Hematopoietic multipotent progenitor cell treated with erythropoietin and hydrocortisone succinate and interleukin-3 and kit ligand, for 4 days (in vitro differentiated cells): ENCODE measurements at regions not wholly inside any gene's neighbourhood (a gene's known extent, or its start where the extent isn't known, plus 50 kb on each side); places are given as distances from the start of the nearest gene placed in this dataset.

ENCODE experiments used
- DNase-seq: peaks from one replicate; pipeline ENCODE4 v3.0.0-alpha.2; 2015

- DNase-seq, result no peak
These were observed 506.8 kb upstream of the LRATD1 start for GRCh38 chr2:14125624-14126293.

- no peak for DNase-seq
These were observed 505.7 kb upstream of the LRATD1 start for GRCh38 chr2:14126846-14127245.

DNA sequence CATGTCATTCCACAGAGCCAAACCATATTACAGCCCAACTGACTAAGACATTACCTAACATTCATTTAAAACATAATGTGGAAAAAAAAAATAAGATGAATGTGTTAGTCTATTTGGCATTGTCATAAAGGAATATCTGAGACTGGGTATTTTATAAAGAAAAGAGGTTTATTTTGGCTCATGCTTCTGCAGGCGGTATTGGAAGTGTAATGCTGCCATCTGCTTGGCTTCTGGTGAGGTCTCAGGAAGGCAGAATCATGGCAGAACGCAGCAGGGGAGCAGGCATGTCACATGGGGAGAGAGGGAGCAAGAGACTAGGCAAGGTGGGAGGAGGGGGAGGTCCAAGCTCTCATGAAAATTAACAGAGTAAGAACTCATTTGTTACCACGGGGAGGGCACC is 504.8 kb upstream of the LRATD1 start:
- DNase-seq, result no peak

DNA sequence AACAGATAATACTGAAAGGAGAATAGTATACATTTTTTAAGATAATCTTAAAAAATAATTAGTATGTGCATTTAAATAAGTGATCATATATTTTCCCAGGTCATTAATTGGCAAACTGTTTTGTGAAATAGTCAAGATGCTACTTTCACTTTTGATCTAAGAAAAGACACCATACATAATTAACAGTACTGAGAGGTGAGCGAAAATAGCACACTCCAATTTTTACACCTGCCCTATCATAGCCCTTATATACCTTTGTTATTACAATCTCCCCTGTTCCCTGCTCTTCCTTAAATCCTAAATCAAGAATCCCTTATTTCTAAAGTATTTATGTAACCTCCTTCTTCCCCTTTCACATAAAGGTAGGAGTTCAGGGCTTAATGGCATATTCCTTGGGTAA is 500.1 kb upstream of the LRATD1 start:
- no peak for DNase-seq

- DNase-seq, result no peak
These were observed 497.7 kb upstream of the LRATD1 start for GRCh38 chr2:14134771-14135170.

GRCh38 chr2:14136030-14136429 is 496.5 kb upstream of the LRATD1 start:
- no peak for DNase-seq

DNA sequence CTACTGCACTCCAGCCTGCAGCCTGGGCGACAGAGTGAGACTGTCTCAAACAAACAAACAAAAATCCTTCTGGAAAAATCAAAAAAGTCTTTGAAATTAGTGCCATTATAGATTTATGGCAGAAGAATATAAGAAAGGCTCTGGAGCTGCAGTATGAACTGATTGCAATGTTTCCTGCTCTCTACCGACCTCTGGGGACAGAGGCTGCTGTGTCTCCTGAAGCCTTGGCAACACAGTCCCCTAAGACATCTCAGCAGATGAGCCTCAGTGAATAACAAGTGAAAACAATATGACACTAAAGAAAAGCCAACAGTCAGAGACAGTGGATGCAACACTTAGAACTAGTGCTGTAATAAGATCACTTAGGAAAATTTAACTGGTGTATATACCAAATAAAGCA is 494.9 kb upstream of the LRATD1 start:
- DNase-seq, result no peak

DNA sequence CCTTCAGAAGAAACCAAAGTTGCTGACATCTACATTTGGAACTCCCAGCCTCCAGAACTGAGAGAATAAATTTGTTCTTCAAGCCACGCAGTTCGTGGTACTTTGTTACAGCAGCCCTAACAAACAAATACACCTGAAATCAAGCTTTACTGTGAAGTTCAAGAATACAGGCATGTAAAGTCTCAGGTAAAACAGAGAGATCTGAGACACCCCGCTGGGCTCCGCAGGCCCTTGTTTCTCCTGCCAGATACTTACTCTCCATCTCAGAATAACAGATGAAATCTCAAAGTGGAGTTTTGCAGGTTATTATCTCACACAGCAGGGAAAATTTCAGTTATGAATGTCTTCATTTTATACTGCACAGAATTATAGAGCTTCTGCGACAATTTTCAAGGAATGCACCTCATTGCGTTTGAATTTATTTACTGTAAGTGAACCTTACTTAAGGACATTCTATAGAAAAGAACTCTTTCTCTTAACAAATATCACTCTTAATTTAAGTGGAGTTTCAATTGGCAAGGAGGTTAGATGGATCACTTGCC is 492.4 kb upstream of the LRATD1 start:
- no peak for DNase-seq

DNA sequence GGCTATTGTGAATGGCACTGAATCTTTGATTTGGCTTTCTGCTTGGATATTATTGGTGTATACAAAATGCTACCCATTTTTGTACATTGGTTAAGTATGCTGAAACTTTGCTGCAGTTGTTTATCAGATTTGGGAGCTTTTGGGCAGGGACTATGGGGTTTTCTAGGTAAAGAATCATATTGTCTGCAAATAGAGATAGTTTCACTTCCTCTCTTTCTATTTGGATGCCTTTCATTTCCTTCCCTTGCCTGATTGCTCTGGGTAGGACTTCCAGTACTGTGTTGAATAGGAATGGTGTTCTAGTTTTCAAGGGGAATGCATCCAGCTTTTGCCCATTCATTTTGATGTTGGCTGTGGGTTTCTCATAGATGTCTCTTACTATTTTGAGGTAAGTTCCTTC is 489.1 kb upstream of the LRATD1 start:
- DNase-seq, result no peak

DNA sequence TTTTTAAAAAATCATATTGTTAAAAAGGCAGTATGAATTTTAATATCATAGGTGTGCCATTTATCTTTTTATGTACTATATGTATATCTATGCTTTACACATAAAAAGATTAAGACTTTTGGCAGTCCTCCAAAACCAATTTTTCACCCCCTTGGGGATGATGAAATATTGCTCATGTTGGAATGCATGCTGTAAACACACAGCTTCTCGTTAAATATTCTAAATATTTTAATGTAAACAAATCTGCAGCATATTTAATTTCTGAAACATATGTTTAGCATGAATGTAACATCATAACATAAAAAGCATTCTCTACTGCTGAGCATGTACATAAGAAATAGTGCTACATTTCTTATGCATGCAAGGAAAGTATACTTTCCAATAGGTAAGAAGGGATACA is 484.3 kb upstream of the LRATD1 start:
- no peak for DNase-seq

- DNase-seq, result no peak
These were observed 474.7 kb upstream of the LRATD1 start for GRCh38 chr2:14157816-14158215.

- no peak for DNase-seq
These were observed 452.2 kb upstream of the LRATD1 start for GRCh38 chr2:14180333-14180732.

DNA sequence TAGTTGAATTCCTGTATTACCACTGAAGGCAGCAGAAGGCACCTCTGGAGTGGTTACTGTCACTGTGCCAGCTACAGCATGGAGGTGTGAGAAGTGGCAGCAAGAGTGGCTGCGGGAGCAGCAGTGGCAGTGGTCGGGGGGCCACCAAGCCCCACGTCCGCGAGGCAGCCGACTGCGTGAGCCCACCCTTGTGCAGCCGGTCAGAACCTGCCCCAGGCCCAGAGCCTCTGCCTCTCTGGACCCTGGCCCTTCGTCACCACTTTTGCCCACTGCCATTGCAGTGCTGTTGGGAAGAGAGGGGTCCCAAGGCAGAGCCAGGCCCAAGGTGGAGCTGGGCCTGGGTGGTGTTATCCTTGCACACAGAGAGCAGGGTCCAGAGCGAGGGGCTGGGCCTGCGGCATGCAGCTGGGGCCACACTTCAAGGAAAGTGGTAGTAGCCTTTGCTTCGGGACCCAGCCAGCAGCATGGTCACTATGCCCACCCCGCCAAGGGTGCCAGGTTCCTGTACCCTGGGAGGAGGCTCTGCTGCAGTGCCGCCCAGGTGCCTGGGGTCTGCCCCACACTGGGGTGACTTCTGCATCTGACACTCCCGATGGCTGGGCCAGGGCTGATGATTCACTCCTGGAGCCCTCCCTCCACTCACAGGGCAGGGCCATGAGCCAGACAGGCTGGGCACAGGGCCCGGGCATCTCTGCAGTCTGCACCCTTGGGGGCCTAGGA is 450.1 kb upstream of the LRATD1 start:
- no peak for DNase-seq

GRCh38 chr2:14185906-14186305 is 446.6 kb upstream of the LRATD1 start:
- DNase-seq, result no peak

GRCh38 chr2:14188446-14188845 is 444.1 kb upstream of the LRATD1 start:
- DNase-seq, result no peak

GRCh38 chr2:14189929-14190328 is 442.6 kb upstream of the LRATD1 start:
- DNase-seq, result no peak

DNA sequence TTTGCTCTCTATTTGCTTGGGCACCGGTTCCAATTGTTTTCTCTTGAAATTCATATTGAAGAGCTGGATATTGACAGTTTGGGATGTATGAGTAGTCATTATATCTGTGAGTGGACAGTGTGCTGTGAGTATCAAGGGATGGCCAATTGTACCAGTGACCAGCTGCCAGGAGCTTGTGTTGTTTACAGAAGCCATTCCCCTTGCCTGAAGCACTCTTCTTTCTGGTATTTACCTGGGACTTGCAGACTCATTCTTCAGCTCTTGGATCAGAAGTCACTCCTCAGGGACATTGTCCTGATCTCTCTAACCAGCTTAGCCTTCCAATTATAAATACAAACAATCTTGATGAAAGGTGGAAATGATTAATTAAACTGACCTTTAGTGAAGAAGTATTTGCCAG is 438.3 kb upstream of the LRATD1 start:
- no peak for DNase-seq

DNA sequence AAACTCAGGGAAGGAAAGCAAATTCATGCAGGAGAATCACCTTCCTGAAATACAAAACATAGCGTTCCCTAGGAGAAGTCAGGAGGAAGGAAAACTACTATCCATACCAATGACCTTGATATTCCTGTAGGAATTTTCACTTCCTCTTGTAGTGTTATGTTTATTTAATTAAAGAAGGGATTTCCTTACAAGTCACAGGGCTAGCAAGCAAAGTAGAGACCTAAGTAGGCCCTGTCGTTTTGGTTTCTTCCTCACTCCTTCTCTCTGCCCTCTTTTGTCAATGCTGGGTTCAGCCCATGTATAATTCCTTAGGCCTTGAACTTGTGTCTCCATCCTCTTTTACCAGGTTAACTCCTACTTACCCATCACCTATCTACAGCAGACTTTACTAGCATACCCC is 435.2 kb upstream of the LRATD1 start:
- no peak for DNase-seq

DNA sequence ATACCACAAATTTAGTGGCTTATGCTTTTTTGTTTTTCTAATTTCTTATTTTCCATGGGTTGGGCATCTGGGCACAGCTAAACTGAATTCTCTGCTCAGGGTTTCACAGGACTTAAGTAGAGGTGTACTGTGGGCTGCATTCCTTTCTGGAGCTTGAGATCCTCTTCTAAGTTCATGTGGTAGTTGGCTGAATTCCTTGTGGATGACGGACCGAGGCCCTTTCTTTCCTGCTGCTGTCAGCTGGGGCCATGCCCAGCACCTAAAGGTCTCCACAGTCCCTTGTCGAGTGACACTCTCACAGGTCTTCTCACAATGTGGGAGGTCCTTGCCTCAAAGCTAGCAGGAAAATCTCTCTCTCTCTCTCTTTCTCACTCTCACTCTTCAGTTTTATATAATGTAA is 433.5 kb upstream of the LRATD1 start:
- no peak for DNase-seq

DNA sequence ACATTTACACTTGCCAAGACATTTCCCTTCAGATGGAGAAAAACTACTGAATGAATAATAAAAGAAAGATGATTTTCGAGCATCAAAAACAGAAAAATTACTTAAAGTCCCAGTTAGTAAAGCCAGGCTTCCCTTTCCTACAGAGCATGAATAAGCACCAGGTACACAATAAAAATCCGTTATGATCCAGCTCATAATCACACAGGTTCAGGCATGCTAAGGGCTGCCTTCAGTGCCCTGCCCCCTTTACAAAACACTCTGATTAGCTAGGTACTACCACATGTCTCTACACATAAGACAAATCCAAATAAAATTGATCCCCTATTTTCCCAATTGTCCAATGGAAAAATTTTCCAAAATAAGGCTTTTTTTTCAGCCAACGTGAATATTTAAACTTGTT is 413.2 kb upstream of the LRATD1 start:
- no peak for DNase-seq

DNA sequence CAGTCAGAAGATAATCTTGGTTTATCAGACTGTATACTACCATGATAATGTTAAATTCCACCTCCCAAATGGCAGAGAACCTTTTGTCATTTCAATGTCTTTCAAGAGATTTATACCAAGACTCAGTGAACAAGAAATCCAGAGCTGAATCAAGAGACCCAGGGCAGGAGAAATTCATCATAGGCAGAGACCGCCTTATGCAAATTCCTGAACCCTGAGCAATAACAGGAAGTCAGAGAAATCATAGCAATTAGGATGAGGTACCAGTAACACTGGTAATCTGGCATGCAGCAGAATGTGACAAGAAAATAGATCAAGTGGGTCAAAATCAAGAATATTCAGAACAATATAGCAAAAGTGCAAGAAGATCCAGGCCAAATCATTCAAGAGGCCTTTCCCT is 412.4 kb upstream of the LRATD1 start:
- no peak for DNase-seq

DNA sequence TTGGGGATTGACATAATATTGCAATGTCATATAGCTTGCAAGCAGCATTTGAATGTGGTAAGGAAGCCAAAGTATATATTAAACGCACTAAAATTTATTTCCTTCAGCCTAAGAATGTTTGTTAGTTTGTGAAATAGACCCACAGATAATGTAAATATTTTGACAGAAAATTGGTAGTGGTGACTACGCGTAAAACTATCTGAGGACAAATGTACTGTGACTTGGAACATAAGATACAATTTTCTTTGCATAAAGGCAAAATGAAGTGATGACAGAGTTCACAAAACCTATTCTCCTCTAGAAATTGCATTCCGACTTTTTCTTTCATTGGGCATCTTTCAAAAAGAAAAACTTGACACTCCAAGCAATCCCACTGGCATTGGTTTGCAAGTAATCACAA is 411.1 kb upstream of the LRATD1 start:
- DNase-seq, result no peak

DNA sequence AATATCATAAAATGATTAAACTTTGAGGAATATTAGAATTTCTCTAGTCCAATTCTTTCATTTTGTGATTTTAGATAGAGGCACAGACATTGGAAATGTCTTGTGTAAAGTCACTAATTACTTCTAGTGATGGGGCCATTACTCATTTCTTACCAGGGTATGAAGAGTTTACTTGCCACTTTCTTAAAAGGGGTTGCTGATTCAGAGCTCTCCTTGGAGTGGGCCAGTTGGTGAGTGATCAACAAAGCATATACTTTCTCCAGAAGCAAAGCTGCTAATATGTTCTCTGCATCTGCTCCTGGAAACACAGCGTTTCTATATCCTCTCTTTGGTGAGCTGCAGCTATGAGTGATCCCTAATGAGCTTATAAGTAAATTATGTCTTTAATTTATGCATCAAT is 408.9 kb upstream of the LRATD1 start:
- no peak for DNase-seq

DNA sequence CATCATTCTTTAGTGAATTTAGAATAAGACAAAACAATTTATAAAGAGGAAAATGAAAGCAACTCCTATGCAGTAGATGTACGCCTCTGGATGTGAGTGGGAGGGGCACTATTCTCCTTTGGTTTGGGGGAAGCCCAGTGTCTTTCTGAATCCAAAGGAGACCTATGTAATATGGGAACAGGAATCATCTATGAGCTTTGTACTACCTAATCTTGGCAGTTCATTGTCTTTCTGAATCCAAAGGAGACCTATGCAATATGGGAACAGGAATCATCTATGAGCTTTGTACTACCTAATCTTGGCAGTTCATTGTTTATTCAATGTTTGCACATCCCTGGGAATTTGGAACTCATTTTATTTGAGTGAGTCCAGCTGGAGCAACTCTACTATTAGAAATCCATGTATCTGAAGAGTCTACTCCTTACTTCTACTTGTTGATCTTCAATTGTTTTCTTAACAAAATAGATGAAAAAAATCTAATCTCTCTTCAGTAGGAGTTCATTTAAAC is 401.1 kb upstream of the LRATD1 start:
- no peak for DNase-seq

GRCh38 chr2:14232217-14232616 is 400.3 kb upstream of the LRATD1 start:
- DNase-seq, result no peak
